ENCODE measurements at regions not wholly inside any gene's neighbourhood (a gene's known extent, or its start where the extent isn't known, plus 50 kb on each side); places are given as distances from the start of the nearest gene placed in this dataset.

GRCh38 chrX:68988865-68989264 is 160.0 kb downstream of the EFNB1 start:
- no peak overlapping the region for H3K4me2 ChIP-seq
- H3K79me2 ChIP-seq (ENCODE audit: insufficient read depth, low read depth): no peaks in the 10 kb centered on the region
- no peak overlapping the region for H3K27ac ChIP-seq
- no peaks in the 10 kb centered on the region for H3K4me1 ChIP-seq (ENCODE audit: low read depth, poor library complexity, severe bottlenecking)
- H3K27me3 ChIP-seq (ENCODE audit: insufficient read depth, low read depth): no peaks in the 10 kb centered on the region
- TF ChIP-seq CTCF (conservative IDR thresholded peaks at IDR 0.05; ENCODE audit: low read depth, low read length): no peak
- H2AFZ ChIP-seq (ENCODE audit: low read depth): no peak overlapping the region
- H4K20me1 ChIP-seq (ENCODE audit: insufficient read depth): no peaks in the 10 kb centered on the region
- H3K4me3 ChIP-seq (IDR thresholded peaks at IDR 0.05; ENCODE audit: insufficient read depth, low read depth, low read length): no peak overlapping the region
- no peak overlapping the region for H3K9ac ChIP-seq
- no peaks in the 10 kb centered on the region for H3K36me3 ChIP-seq (ENCODE audit: insufficient read depth)

- Histone ChIP-seq H3K27ac (no peak overlapping the region), H3K27me3 (ENCODE audit: insufficient read depth, low read depth) (no peaks in the 10 kb centered on the region), H3K9ac (no peak overlapping the region)
These were observed 156.4 kb downstream of the EFNB1 start for GRCh38 chrX:68985135-68985755.

GRCh38 chrX:68983004-68983857 is 154.4 kb downstream of the EFNB1 start:
- Histone ChIP-seq H4K20me1 (ENCODE audit: insufficient read depth) (no peaks in the 10 kb centered on the region), H3K27me3 (ENCODE audit: insufficient read depth, low read depth) (no peaks in the 10 kb centered on the region), H3K9ac (no peak overlapping the region), H3K36me3 (ENCODE audit: insufficient read depth) (no peaks in the 10 kb centered on the region), H3K79me2 (ENCODE audit: insufficient read depth, low read depth) (no peaks in the 10 kb centered on the region), H3K4me1 (ENCODE audit: low read depth, poor library complexity, severe bottlenecking) (no peaks in the 10 kb centered on the region), H3K4me2 (no peak overlapping the region), H3K27ac (no peak overlapping the region), H3K4me3 (IDR thresholded peaks at IDR 0.05; ENCODE audit: insufficient read depth, low read depth, low read length) (no peak overlapping the region), H2AFZ (ENCODE audit: low read depth) (no peak overlapping the region)
- no peak for TF ChIP-seq CTCF (conservative IDR thresholded peaks at IDR 0.05; ENCODE audit: low read depth, low read length)

More at GRCh38 chrX:68985135-68985755, 156.4 kb downstream of the EFNB1 start:
- Histone ChIP-seq H3K4me3 (IDR thresholded peaks at IDR 0.05; ENCODE audit: insufficient read depth, low read depth, low read length) (no peak overlapping the region), H4K20me1 (ENCODE audit: insufficient read depth) (no peaks in the 10 kb centered on the region), H3K4me2 (no peak overlapping the region), H3K4me1 (ENCODE audit: low read depth, poor library complexity, severe bottlenecking) (no peaks in the 10 kb centered on the region), H3K79me2 (ENCODE audit: insufficient read depth, low read depth) (no peaks in the 10 kb centered on the region), H3K36me3 (ENCODE audit: insufficient read depth) (no peaks in the 10 kb centered on the region), H2AFZ (ENCODE audit: low read depth) (no peak overlapping the region)
- no peak for TF ChIP-seq CTCF (conservative IDR thresholded peaks at IDR 0.05; ENCODE audit: low read depth, low read length)

GRCh38 chrX:68982476-68982875 is 153.7 kb downstream of the EFNB1 start:
- no peaks in the 10 kb centered on the region for H3K27me3 ChIP-seq (ENCODE audit: insufficient read depth, low read depth)

More at GRCh38 chrX:68982476-68982875, 153.7 kb downstream of the EFNB1 start:
- Histone ChIP-seq H4K20me1 (ENCODE audit: insufficient read depth) (no peaks in the 10 kb centered on the region), H3K4me3 (IDR thresholded peaks at IDR 0.05; ENCODE audit: insufficient read depth, low read depth, low read length) (no peak overlapping the region), H3K4me1 (ENCODE audit: low read depth, poor library complexity, severe bottlenecking) (no peaks in the 10 kb centered on the region), H3K9ac (no peak overlapping the region), H2AFZ (ENCODE audit: low read depth) (no peak overlapping the region), H3K36me3 (ENCODE audit: insufficient read depth) (no peaks in the 10 kb centered on the region), H3K79me2 (ENCODE audit: insufficient read depth, low read depth) (no peaks in the 10 kb centered on the region), H3K4me2 (no peak overlapping the region), H3K27ac (no peak overlapping the region)
- no peak for TF ChIP-seq CTCF (conservative IDR thresholded peaks at IDR 0.05; ENCODE audit: low read depth, low read length)

All from KMS-11 (cell line).